GM12878 (cell line): ENCODE measurements at regions not wholly inside any gene's neighbourhood (a gene's known extent, or its start where the extent isn't known, plus 50 kb on each side); places are given as distances from the start of the nearest gene placed in this dataset.

Experiments
- ATAC-seq: fragments of 200-7000 bp; cut with Tn5 transposase; 3 replicates; pipeline ENCODE4 v1.9.1; 2020; ENCODE audit warnings: mild to moderate bottlenecking, moderate library complexity
- BruUV-seq: library from RNA; stranded (reverse); fragments of 400-500 nt; replicated peaks from 2 replicates; lab custom pipeline; 2021; lab: Mats Ljungman, UMichigan
- CTCF ChIA-PET: fragments of 300-600 bp; sonication (Branson Sonifier 250); formaldehyde crosslinking; extraction: SDS; loops from one replicate; lab custom pipeline; 2021; ENCODE audit warnings: inconsistent platforms; lab: Yijun Ruan, JAX
- POLR2A ChIA-PET: fragments of 350-600 bp; formaldehyde crosslinking; extraction: SDS; loops from one replicate; lab custom pipeline; 2021; ENCODE audit warnings: inconsistent platforms; lab: Charles Lee
- RAD21 ChIA-PET: fragments of 300-600 bp; sonication (Branson Sonifier 250); formaldehyde crosslinking; loops from one replicate; lab custom pipeline; 2023; ENCODE audit warnings: antibody characterized with exemption; ENCODE audit not compliant: unreplicated experiment; lab: Charles Lee
- SMC1A ChIA-PET: fragments of 300-600 bp; sonication (Branson Sonifier 250); formaldehyde crosslinking; loops from one replicate; lab custom pipeline; 2023; ENCODE audit not compliant: unreplicated experiment, uncharacterized antibody; lab: Charles Lee
- DNase-seq: peaks from one replicate; pipeline ENCODE4 v3.0.0-alpha.2; 2011; ENCODE audit warnings: low read depth, low spot score
- FAIRE-seq: peaks from 3 replicates; lab custom pipeline; 2011; peaks lifted over from hg19 to GRCh38; lab: Jason Lieb, UNC
- H2AFZ ChIP-seq: 2 replicates; pipeline ENCODE4 v1.6.0; 2011; ENCODE audit warnings: low read depth, low read length, control low read depth; ENCODE audit not compliant: control insufficient read depth
- H3K27ac ChIP-seq: 2 replicates; pipeline ENCODE4 v1.5.1; 2011; ENCODE audit warnings: control low read depth; ENCODE audit not compliant: control insufficient read depth, insufficient read depth
- H3K27me3 ChIP-seq, 2 experiments: replicated peaks in 1 of 2; 2 replicates each; pipeline versions ENCODE4 v1.6.0 to v1.6.1; 2011; ENCODE audit warnings: low read length in 1 of 2; ENCODE audit not compliant: control insufficient read depth in 2 of 2, insufficient read depth in 2 of 2
- H3K36me3 ChIP-seq, 2 experiments: 2 replicates each; pipeline ENCODE4 v1.5.1; 2011; ENCODE audit warnings: low read length in 1 of 2; ENCODE audit not compliant: control insufficient read depth in 2 of 2, insufficient read depth in 2 of 2
- H3K4me1 ChIP-seq: 2 replicates; pipeline ENCODE4 v1.6.1; 2011; ENCODE audit warnings: mild to moderate bottlenecking, low read length, moderate library complexity, mixed read lengths; ENCODE audit not compliant: control insufficient read depth, insufficient read depth
- H3K4me2 ChIP-seq: 2 replicates; pipeline ENCODE4 v1.6.0; 2011; ENCODE audit warnings: control low read depth; ENCODE audit not compliant: control insufficient read depth, insufficient read depth
- H3K4me3 ChIP-seq: fragments of 200-600 bp; sonication (generic); 2 replicates; pipeline ENCODE4 v1.5.1; 2016
- H3K79me2 ChIP-seq: 2 replicates; pipeline ENCODE4 v1.6.0; 2011; ENCODE audit warnings: low read length; ENCODE audit not compliant: control insufficient read depth, insufficient read depth
- H3K9ac ChIP-seq: 2 replicates; pipeline ENCODE4 v1.8.0; 2011; ENCODE audit warnings: low read length, control low read depth, mixed read lengths; ENCODE audit not compliant: control insufficient read depth, insufficient read depth
- H3K9me3 ChIP-seq: replicated peaks from 3 replicates; pipeline ENCODE4 v1.5.1; 2011; ENCODE audit warnings: mild to moderate bottlenecking, low read length; ENCODE audit not compliant: control insufficient read depth, insufficient read depth
- H4K20me1 ChIP-seq: 2 replicates; pipeline ENCODE4 v1.6.0; 2011; ENCODE audit not compliant: control insufficient read depth, insufficient read depth
- CHD2 ChIP-seq: IDR thresholded peaks from 2 replicates; pipeline ENCODE4 v1.6.1; 2011; ENCODE audit warnings: low read depth, low read length, improper control_type of control experiment, borderline replicate concordance
- CREM ChIP-seq: IDR thresholded peaks from 2 replicates; pipeline ENCODE4 v1.6.1; 2014; ENCODE audit warnings: antibody characterized with exemption, low read depth
- ESRRA ChIP-seq: IDR thresholded peaks from 2 replicates; pipeline ENCODE4 v1.6.1; 2012; ENCODE audit warnings: mild to moderate bottlenecking, low read length, improper control_type of control experiment
- IRF4 ChIP-seq: IDR thresholded peaks from 2 replicates; pipeline ENCODE4 v1.6.1; 2011; ENCODE audit warnings: low read depth, low read length
- MYB ChIP-seq: fragments of 150-350 bp; IDR thresholded peaks from 2 replicates; pipeline ENCODE4 v1.6.1; 2014; ENCODE audit warnings: mild to moderate bottlenecking, low read depth, low read length, borderline replicate concordance
- NR2C2 ChIP-seq: IDR thresholded peaks from 2 replicates; pipeline ENCODE4 v1.6.1; 2011; ENCODE audit warnings: borderline replicate concordance, low read depth; ENCODE audit not compliant: control insufficient read depth, insufficient read length
- NRF1 ChIP-seq: conservative IDR thresholded peaks from 2 replicates; pipeline ENCODE4 v1.6.1; 2011; ENCODE audit warnings: mild to moderate bottlenecking, low read depth, low read length, improper control_type of control experiment
- RB1 ChIP-seq: fragments of 450-650 bp; formaldehyde crosslinking; IDR thresholded peaks from 2 replicates; pipeline ENCODE4 v1.6.1; 2017; ENCODE audit warnings: mild to moderate bottlenecking, borderline replicate concordance
- SIN3A ChIP-seq: IDR thresholded peaks from 2 replicates; pipeline ENCODE4 v1.6.1; 2012; ENCODE audit warnings: low read depth, low read length, improper control_type of control experiment
- SP1 ChIP-seq: IDR thresholded peaks from one replicate; pipeline ENCODE4 v1.6.1; 2011; ENCODE audit warnings: low read depth, low read length
- WGBS: methylation state at CpG from one replicate; pipeline ENCODE4 v1.1.6; 2016; ENCODE audit warnings: low lambda C conversion rate; ENCODE audit not compliant: insufficient replicate concordance, insufficient coverage; ENCODE audit errors: missing lambda C conversion rate; 5-methylcytosine and 5-hydroxymethylcytosine counted together
- in situ Hi-C: fragments of 300-500 bp; cut with MboI; formaldehyde crosslinking; loops from 9 replicates; pipeline ENCODE4 v1.14.3; 2018; ENCODE audit warnings: mixed read lengths
- intact Hi-C: fragments of 100-400 bp; cut with micrococcal nuclease; formaldehyde crosslinking; loops from one replicate; pipeline ENCODE4 v1.14.2; 2022; ENCODE audit not compliant: unreplicated experiment
- TF ChIP-seq, protein P1 (sequence below): fragments of 150-350 bp; IDR thresholded peaks from 2 replicates; pipeline ENCODE4 v1.6.1; 2014; ENCODE audit warnings: mild to moderate bottlenecking, low read depth, low read length
- TF ChIP-seq, protein P2 (sequence below): fragments of 450-650 bp; IDR thresholded peaks from 2 replicates; pipeline ENCODE4 v1.6.1; 2017; ENCODE audit warnings: borderline replicate concordance
- TF ChIP-seq, protein P3 (sequence below): IDR thresholded peaks from 2 replicates; pipeline ENCODE4 v1.6.1; 2012; ENCODE audit warnings: low read depth, low read length, improper control_type of control experiment
- TF ChIP-seq, protein P4 (sequence below): fragments of 450-650 bp; IDR thresholded peaks from 2 replicates; pipeline ENCODE4 v1.6.1; 2016; ENCODE audit warnings: mild to moderate bottlenecking, moderate library complexity, borderline replicate concordance
- TF ChIP-seq, protein P5 (sequence below): fragments of 450-650 bp; IDR thresholded peaks from 2 replicates; pipeline ENCODE4 v1.6.1; 2016; ENCODE audit warnings: mild to moderate bottlenecking

DNA sequence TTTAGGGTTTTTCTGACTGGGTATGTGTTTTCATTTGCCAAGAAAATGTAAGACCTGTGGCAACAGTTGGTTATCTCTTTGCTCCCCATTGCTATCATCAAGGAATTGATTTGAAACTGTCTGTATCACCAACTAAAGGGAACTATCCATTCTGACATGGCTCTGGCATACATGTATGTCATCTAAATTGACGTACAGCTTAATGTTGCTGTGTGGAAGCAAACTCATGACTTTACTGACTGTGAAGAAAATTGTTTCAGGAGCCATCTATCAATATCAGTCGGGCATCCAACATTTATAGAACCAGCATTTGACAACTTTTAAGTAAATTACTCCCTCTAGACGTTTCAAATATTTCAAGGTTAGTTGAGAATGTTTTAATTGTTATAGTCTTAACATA lies 555.8 kb upstream of the EPHA7 start:
- Histone ChIP-seq H3K9ac (no peak overlapping the region), H3K36me3 (no peaks in the 10 kb centered on the region), H4K20me1 (no peaks in the 10 kb centered on the region), H3K27ac (no peak overlapping the region), H3K27me3 (no peaks in the 10 kb centered on the region), H3K4me2 (no peak overlapping the region), H3K79me2 (no peaks in the 10 kb centered on the region), H2AFZ (no peak overlapping the region), H3K4me1 (no peaks in the 10 kb centered on the region), H3K4me3 (no peak overlapping the region), H3K9me3 (no peaks in the 10 kb centered on the region)
- intact Hi-C loops (no loop called here), in situ Hi-C loops (no loop called here)
- ChIA-PET CTCF (no interaction called here), RAD21 (no interaction called here), POLR2A (no interaction called here), SMC1A (no interaction called here)
- no peak for FAIRE-seq
- no peak for DNase-seq
- whole genome bisulfite sequencing = 13% methylated on average over 3 of the region's 3 CpGs
- BruUV-seq = no TSS peak
- no peak for ATAC-seq
- TF ChIP-seq CREM (no peak), CHD2 (no peak), NR2C2 (no peak), NRF1 (no peak), ESRRA (no peak), IRF4 (no peak), RB1 (no peak), SIN3A (no peak), MYB (no peak), SP1 (no peak)
- TF ChIP-seq, protein P1, sequence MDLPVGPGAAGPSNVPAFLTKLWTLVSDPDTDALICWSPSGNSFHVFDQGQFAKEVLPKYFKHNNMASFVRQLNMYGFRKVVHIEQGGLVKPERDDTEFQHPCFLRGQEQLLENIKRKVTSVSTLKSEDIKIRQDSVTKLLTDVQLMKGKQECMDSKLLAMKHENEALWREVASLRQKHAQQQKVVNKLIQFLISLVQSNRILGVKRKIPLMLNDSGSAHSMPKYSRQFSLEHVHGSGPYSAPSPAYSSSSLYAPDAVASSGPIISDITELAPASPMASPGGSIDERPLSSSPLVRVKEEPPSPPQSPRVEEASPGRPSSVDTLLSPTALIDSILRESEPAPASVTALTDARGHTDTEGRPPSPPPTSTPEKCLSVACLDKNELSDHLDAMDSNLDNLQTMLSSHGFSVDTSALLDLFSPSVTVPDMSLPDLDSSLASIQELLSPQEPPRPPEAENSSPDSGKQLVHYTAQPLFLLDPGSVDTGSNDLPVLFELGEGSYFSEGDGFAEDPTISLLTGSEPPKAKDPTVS = no peak
- TF ChIP-seq, protein P2, sequence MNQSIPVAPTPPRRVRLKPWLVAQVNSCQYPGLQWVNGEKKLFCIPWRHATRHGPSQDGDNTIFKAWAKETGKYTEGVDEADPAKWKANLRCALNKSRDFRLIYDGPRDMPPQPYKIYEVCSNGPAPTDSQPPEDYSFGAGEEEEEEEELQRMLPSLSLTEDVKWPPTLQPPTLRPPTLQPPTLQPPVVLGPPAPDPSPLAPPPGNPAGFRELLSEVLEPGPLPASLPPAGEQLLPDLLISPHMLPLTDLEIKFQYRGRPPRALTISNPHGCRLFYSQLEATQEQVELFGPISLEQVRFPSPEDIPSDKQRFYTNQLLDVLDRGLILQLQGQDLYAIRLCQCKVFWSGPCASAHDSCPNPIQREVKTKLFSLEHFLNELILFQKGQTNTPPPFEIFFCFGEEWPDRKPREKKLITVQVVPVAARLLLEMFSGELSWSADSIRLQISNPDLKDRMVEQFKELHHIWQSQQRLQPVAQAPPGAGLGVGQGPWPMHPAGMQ = no peak
- TF ChIP-seq, protein P3, sequence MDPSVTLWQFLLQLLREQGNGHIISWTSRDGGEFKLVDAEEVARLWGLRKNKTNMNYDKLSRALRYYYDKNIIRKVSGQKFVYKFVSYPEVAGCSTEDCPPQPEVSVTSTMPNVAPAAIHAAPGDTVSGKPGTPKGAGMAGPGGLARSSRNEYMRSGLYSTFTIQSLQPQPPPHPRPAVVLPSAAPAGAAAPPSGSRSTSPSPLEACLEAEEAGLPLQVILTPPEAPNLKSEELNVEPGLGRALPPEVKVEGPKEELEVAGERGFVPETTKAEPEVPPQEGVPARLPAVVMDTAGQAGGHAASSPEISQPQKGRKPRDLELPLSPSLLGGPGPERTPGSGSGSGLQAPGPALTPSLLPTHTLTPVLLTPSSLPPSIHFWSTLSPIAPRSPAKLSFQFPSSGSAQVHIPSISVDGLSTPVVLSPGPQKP = no peak
- TF ChIP-seq, protein P4, sequence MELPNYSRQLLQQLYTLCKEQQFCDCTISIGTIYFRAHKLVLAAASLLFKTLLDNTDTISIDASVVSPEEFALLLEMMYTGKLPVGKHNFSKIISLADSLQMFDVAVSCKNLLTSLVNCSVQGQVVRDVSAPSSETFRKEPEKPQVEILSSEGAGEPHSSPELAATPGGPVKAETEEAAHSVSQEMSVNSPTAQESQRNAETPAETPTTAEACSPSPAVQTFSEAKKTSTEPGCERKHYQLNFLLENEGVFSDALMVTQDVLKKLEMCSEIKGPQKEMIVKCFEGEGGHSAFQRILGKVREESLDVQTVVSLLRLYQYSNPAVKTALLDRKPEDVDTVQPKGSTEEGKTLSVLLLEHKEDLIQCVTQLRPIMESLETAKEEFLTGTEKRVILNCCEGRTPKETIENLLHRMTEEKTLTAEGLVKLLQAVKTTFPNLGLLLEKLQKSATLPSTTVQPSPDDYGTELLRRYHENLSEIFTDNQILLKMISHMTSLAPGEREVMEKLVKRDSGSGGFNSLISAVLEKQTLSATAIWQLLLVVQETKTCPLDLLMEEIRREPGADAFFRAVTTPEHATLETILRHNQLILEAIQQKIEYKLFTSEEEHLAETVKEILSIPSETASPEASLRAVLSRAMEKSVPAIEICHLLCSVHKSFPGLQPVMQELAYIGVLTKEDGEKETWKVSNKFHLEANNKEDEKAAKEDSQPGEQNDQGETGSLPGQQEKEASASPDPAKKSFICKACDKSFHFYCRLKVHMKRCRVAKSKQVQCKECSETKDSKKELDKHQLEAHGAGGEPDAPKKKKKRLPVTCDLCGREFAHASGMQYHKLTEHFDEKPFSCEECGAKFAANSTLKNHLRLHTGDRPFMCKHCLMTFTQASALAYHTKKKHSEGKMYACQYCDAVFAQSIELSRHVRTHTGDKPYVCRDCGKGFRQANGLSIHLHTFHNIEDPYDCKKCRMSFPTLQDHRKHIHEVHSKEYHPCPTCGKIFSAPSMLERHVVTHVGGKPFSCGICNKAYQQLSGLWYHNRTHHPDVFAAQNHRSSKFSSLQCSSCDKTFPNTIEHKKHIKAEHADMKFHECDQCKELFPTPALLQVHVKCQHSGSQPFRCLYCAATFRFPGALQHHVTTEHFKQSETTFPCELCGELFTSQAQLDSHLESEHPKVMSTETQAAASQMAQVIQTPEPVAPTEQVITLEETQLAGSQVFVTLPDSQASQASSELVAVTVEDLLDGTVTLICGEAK = no peak
- TF ChIP-seq, protein P5, sequence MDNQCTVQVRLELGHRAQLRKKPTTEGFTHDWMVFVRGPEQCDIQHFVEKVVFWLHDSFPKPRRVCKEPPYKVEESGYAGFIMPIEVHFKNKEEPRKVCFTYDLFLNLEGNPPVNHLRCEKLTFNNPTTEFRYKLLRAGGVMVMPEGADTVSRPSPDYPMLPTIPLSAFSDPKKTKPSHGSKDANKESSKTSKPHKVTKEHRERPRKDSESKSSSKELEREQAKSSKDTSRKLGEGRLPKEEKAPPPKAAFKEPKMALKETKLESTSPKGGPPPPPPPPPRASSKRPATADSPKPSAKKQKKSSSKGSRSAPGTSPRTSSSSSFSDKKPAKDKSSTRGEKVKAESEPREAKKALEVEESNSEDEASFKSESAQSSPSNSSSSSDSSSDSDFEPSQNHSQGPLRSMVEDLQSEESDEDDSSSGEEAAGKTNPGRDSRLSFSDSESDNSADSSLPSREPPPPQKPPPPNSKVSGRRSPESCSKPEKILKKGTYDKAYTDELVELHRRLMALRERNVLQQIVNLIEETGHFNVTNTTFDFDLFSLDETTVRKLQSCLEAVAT = no peak
